ENCODE measurements at regions not wholly inside any gene's neighbourhood (a gene's known extent, or its start where the extent isn't known, plus 50 kb on each side); places are given as distances from the start of the nearest gene placed in this dataset.

DNA sequence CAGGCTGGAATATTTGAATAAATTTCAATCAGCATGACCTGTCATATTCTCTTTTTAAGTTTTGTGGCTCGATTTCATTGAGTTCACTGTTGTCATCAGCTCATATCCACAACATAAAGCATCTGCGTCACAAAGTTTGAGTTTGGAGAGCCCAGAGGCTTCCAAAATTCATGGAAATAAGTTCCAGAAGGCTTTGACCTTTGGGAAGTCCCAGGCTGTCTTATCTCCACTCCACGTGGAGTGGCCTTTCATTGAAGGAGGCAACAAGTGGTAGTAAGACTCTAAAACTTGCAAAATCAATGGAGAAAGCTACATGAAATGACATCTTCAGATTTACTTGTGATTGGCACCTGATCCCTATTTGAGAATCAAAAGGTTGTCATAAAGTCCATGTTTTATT is 54.1 kb upstream of the UNC5C start:
- Mint-ChIP-seq H3K4me3 (ENCODE audit: unreplicated experiment) (no peak overlapping the region), H3K4me1 (ENCODE audit: low read depth) (no peaks in the 10 kb centered on the region), H3K27me3 (ENCODE audit: low read depth) (no peaks in the 10 kb centered on the region), H3K36me3 (ENCODE audit: low read depth) (no peaks in the 10 kb centered on the region), H3K9me3 (ENCODE audit: low read depth) (no peaks in the 10 kb centered on the region), H3K27ac (ENCODE audit: unreplicated experiment) (no peak overlapping the region)
- TF ChIP-seq, protein P1, sequence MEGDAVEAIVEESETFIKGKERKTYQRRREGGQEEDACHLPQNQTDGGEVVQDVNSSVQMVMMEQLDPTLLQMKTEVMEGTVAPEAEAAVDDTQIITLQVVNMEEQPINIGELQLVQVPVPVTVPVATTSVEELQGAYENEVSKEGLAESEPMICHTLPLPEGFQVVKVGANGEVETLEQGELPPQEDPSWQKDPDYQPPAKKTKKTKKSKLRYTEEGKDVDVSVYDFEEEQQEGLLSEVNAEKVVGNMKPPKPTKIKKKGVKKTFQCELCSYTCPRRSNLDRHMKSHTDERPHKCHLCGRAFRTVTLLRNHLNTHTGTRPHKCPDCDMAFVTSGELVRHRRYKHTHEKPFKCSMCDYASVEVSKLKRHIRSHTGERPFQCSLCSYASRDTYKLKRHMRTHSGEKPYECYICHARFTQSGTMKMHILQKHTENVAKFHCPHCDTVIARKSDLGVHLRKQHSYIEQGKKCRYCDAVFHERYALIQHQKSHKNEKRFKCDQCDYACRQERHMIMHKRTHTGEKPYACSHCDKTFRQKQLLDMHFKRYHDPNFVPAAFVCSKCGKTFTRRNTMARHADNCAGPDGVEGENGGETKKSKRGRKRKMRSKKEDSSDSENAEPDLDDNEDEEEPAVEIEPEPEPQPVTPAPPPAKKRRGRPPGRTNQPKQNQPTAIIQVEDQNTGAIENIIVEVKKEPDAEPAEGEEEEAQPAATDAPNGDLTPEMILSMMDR (IDR thresholded peaks at IDR 0.05) = no peak
- no peak for DNase-seq (ENCODE audit: low spot score)

- H3K4me3 Mint-ChIP-seq (ENCODE audit: unreplicated experiment) = no peak overlapping the region
- H3K27ac Mint-ChIP-seq (ENCODE audit: unreplicated experiment) = no peak overlapping the region
- no peaks in the 10 kb centered on the region for H3K27me3 Mint-ChIP-seq (ENCODE audit: low read depth)
- no peaks in the 10 kb centered on the region for H3K4me1 Mint-ChIP-seq (ENCODE audit: low read depth)
- TF ChIP-seq, protein P1 (IDR thresholded peaks at IDR 0.05) = no peak
- H3K9me3 Mint-ChIP-seq (ENCODE audit: low read depth) = no peaks in the 10 kb centered on the region
- no peaks in the 10 kb centered on the region for H3K36me3 Mint-ChIP-seq (ENCODE audit: low read depth)
- no peak for DNase-seq (ENCODE audit: low spot score)
Measured at GRCh38 chr4:95601356-95601755, 52.6 kb upstream of the UNC5C start.

- Mint-ChIP-seq H3K36me3 (ENCODE audit: low read depth) (no peaks in the 10 kb centered on the region), H3K9me3 (ENCODE audit: low read depth) (no peaks in the 10 kb centered on the region), H3K4me1 (ENCODE audit: low read depth) (no peaks in the 10 kb centered on the region), H3K27ac (ENCODE audit: unreplicated experiment) (no peak overlapping the region), H3K27me3 (ENCODE audit: low read depth) (no peaks in the 10 kb centered on the region), H3K4me3 (ENCODE audit: unreplicated experiment) (no peak overlapping the region)
- DNase-seq (ENCODE audit: low spot score) = no peak
- TF ChIP-seq, protein P1 (IDR thresholded peaks at IDR 0.05) = no peak
Measured at GRCh38 chr4:95599777-95600400, 51.1 kb upstream of the UNC5C start.

Measured in chondrocyte (in vitro differentiated cells).